HepG2 (cell line): ENCODE measurements at regions not wholly inside any gene's neighbourhood (a gene's known extent, or its start where the extent isn't known, plus 50 kb on each side); places are given as distances from the start of the nearest gene placed in this dataset.

Experiments used
- ATAC-seq: fragments of 200-7000 bp; cut with Tn5 transposase; 3 replicates; pipeline ENCODE4 v1.9.1; 2020; ENCODE audit warnings: mild to moderate bottlenecking, moderate library complexity
- BruUV-seq: library from RNA; stranded (reverse); fragments of 400-500 nt; replicated peaks from 2 replicates; lab custom pipeline; 2021; lab: Mats Ljungman, UMichigan
- CTCF ChIA-PET: fragments of 300-600 bp; formaldehyde crosslinking; extraction: SDS; loops from one replicate; lab custom pipeline; 2021; ENCODE audit warnings: low total read pairs, inconsistent platforms, low intra/inter-chr PET ratio; lab: Yijun Ruan, JAX
- POLR2A ChIA-PET: fragments of 350-600 bp; sonication (Branson Sonifier 250); formaldehyde crosslinking; loops from one replicate; lab custom pipeline; 2020; ENCODE audit warnings: antibody characterized with exemption, inconsistent platforms; lab: Yijun Ruan, JAX
- DNase-seq: peaks from one replicate; pipeline ENCODE4 v3.0.0-alpha.2; 2015; ENCODE audit warnings: low spot score
- FAIRE-seq: peaks from 3 replicates; lab custom pipeline; 2011; peaks lifted over from hg19 to GRCh38; lab: Jason Lieb, UNC
- H2AFZ ChIP-seq: one replicate; pipeline ENCODE4 v1.6.1; 2011; ENCODE audit warnings: low read length, inconsistent platforms
- H3K27ac ChIP-seq: fragments of 300-600 bp; 3 replicates; pipeline ENCODE4 v1.8.0; 2011; ENCODE audit warnings: mixed run types, mild to moderate bottlenecking, mixed read lengths, low read length, inconsistent platforms; ENCODE audit not compliant: insufficient read depth; ENCODE audit errors: extremely low read length
- H3K27me3 ChIP-seq, 2 experiments: fragments of 200-600 bp in 1 of 2; 2 replicates in 1 of 2; 3 replicates in 1 of 2; pipeline versions ENCODE4 v1.6.0 to v1.8.0; 2011; ENCODE audit warnings: low read length in 2 of 2, mild to moderate bottlenecking in 2 of 2, moderate library complexity in 2 of 2, inconsistent platforms in 1 of 2; ENCODE audit not compliant: insufficient read depth in 2 of 2, control insufficient read depth in 1 of 2
- H3K36me3 ChIP-seq, 2 experiments: fragments of 200-600 bp in 1 of 2; replicated peaks in 1 of 2; 2 replicates in 1 of 2; 3 replicates in 1 of 2; pipeline versions ENCODE4 v1.5.1 to v1.8.0; 2011; ENCODE audit warnings: low read length in 2 of 2, inconsistent platforms in 1 of 2; ENCODE audit not compliant: insufficient read depth in 2 of 2, control insufficient read depth in 1 of 2
- H3K4me1 ChIP-seq: 2 replicates; pipeline ENCODE4 v1.5.1; 2012; ENCODE audit warnings: low read length, inconsistent platforms; ENCODE audit not compliant: insufficient read depth
- H3K4me2 ChIP-seq: 2 replicates; pipeline ENCODE4 v1.6.0; 2011; ENCODE audit warnings: low read depth, low read length, inconsistent platforms
- H3K4me3 ChIP-seq, 3 experiments: fragments of 200-600 bp in 1 of 3; sonication (generic), shearing (Covaris generic) in 1 of 3; replicated peaks in 1 of 3; 2 replicates each; pipeline ENCODE4 v1.5.1; 2011 to 2016; ENCODE audit warnings: low read length in 3 of 3, inconsistent platforms in 2 of 3, low read depth in 2 of 3, mild to moderate bottlenecking in 2 of 3, control low read depth in 1 of 3, mixed read lengths in 1 of 3; ENCODE audit not compliant: insufficient read depth in 1 of 3
- H3K79me2 ChIP-seq: one replicate; pipeline ENCODE4 v1.6.1; 2011; ENCODE audit warnings: low read length, inconsistent platforms; ENCODE audit not compliant: insufficient read depth
- H3K9ac ChIP-seq: 2 replicates; pipeline ENCODE4 v1.6.0; 2011; ENCODE audit warnings: mild to moderate bottlenecking, low read depth, low read length, inconsistent platforms; ENCODE audit not compliant: insufficient read depth
- H3K9me3 ChIP-seq: 2 replicates; pipeline ENCODE4 v1.5.1; 2012; ENCODE audit warnings: mild to moderate bottlenecking, low read length
- H4K20me1 ChIP-seq: 2 replicates; pipeline ENCODE4 v1.6.0; 2011; ENCODE audit warnings: inconsistent platforms, mild to moderate bottlenecking, low read length, moderate library complexity; ENCODE audit not compliant: insufficient read depth
- BRCA1 ChIP-seq: sonication (generic); formaldehyde crosslinking; IDR thresholded peaks from 2 replicates; pipeline ENCODE4 v1.4.0; 2020; ENCODE audit warnings: missing genetic modification reagents
- GTF3A ChIP-seq: sonication (generic); formaldehyde crosslinking; conservative IDR thresholded peaks from 2 replicates; pipeline ENCODE4 v1.4.0; 2020; ENCODE audit warnings: mild to moderate bottlenecking, missing genetic modification reagents
- SSRP1 ChIP-seq: IDR thresholded peaks from 2 replicates; pipeline ENCODE4 v1.6.1; 2016; ENCODE audit warnings: control low read depth
- TRIM24 ChIP-seq: sonication (generic); formaldehyde crosslinking; IDR thresholded peaks from 2 replicates; pipeline ENCODE4 v1.8.0; 2022; ENCODE audit warnings: mild to moderate bottlenecking, missing genetic modification reagents
- ZBTB21 ChIP-seq: sonication (generic); formaldehyde crosslinking; IDR thresholded peaks from 2 replicates; pipeline ENCODE4 v1.4.0; 2020; ENCODE audit warnings: missing genetic modification reagents
- ZNF577 ChIP-seq: sonication (generic); formaldehyde crosslinking; IDR thresholded peaks from 2 replicates; pipeline ENCODE4 v1.4.0; 2020; ENCODE audit warnings: mild to moderate bottlenecking, low read depth, missing genetic modification reagents, borderline replicate concordance
- ZNF775 ChIP-seq: sonication (generic); formaldehyde crosslinking; IDR thresholded peaks from 2 replicates; pipeline ENCODE4 v1.4.0; 2020; ENCODE audit warnings: missing genetic modification reagents, mild to moderate bottlenecking, moderate library complexity, borderline replicate concordance
- WGBS: methylation state at CpG from one replicate; pipeline ENCODE4 v1.1.6; 2017; ENCODE audit warnings: low lambda C conversion rate; 5-methylcytosine and 5-hydroxymethylcytosine counted together
- in situ Hi-C: cut with HindIII; loops from 2 replicates; pipeline ENCODE4 v1.10.0; 2017; ENCODE audit warnings: low pct_unique_long_range_greater_than_20kb; ENCODE audit not compliant: extremely low pct_ligation_motif_present
- intact Hi-C: fragments of 100-400 bp; cut with micrococcal nuclease; formaldehyde crosslinking; loops from one replicate; pipeline ENCODE4 v1.10.0; 2022; ENCODE audit not compliant: unreplicated experiment
- TF ChIP-seq, protein P1 (sequence below): sonication (generic); formaldehyde crosslinking; IDR thresholded peaks from 2 replicates; pipeline ENCODE4 v1.8.1; 2023; ENCODE audit warnings: mild to moderate bottlenecking, missing genetic modification reagents
- TF ChIP-seq, protein P2 (sequence below): sonication (generic); formaldehyde crosslinking; IDR thresholded peaks from 2 replicates; pipeline ENCODE4 v1.5.0; 2020; ENCODE audit warnings: mild to moderate bottlenecking, missing genetic modification reagents, borderline replicate concordance

DNA sequence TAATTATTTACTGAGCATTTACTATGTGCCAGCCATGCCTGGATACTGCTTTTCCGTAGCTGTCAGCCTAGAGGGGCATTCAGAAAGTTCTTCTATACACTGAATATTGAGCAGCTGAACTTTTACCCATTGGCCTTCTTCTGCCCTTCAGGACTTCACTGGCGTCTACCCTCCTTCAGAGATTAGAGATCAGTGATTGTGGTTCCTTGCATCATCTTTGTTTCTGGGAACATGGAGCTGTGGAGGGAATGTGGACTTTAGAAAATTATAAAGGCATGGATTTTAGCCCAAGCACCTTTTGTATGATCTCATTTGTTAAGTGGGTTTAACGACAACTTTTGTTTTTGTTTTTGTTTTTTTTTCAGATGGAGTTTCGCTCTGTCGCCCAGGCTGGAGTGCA is 58.7 kb upstream of the POU3F1 start:
- H3K9me3 ChIP-seq, result no peaks in the 10 kb centered on the region
- H3K4me2 ChIP-seq, result no peak overlapping the region
- POLR2A ChIA-PET, result no interaction called here
- no peak overlapping the region for H2AFZ ChIP-seq
- CTCF ChIA-PET, result no interaction called here
- H3K27me3 ChIP-seq, result no peaks in the 10 kb centered on the region
- no peak for FAIRE-seq
- no peak for DNase-seq
- H3K4me3 ChIP-seq, result no peak overlapping the region
- no peak overlapping the region for H3K9ac ChIP-seq
- H3K79me2 ChIP-seq, result no peaks in the 10 kb centered on the region
- BruUV-seq, result no TSS peak
- no peak for ATAC-seq
- peaks cover 16% of the 10 kb centered on the region for H3K4me1 ChIP-seq
- in situ Hi-C loops, result no loop called here
- H3K27ac ChIP-seq, result no peak overlapping the region
- TF ChIP-seq, protein P1, sequence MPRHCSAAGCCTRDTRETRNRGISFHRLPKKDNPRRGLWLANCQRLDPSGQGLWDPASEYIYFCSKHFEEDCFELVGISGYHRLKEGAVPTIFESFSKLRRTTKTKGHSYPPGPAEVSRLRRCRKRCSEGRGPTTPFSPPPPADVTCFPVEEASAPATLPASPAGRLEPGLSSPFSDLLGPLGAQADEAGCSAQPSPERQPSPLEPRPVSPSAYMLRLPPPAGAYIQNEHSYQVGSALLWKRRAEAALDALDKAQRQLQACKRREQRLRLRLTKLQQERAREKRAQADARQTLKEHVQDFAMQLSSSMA (CRISPR knock-in tag), result no peak
- TF ChIP-seq ZNF775, result no peak
- intact Hi-C loops, result no loop called here
- no peaks in the 10 kb centered on the region for H3K36me3 ChIP-seq
- no peaks in the 10 kb centered on the region for H4K20me1 ChIP-seq
- WGBS, result 58% methylated on average over 5 of the region's 5 CpGs

DNA sequence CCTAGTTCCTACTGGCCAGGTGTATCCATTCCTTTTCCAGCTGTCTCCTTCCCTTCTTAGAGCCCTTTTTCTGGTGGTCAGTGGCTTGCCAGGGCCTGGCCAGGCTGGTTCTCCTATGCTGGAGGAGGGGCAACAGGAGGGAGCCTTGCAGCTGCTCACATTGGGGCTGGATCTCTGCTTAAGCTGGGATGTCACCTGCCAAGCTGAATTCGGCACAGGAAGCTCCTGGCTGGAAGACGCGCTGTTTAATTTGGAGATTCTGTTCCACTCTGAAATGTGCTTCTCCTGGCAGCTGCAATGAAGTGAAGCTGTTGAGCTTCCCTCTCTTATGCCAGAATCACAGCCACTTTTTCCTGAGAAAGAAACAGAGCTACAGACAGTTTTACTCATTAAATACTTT is 56.0 kb upstream of the POU3F1 start:
- DNase-seq, result no peak
- H4K20me1 ChIP-seq, result no peaks in the 10 kb centered on the region
- H2AFZ ChIP-seq, result no peak overlapping the region
- H3K4me1 ChIP-seq, result peaks cover 16% of the 10 kb centered on the region
- no peak for FAIRE-seq
- H3K27me3 ChIP-seq, result no peaks in the 10 kb centered on the region
- no peaks in the 10 kb centered on the region for H3K79me2 ChIP-seq
- H3K9me3 ChIP-seq, result no peaks in the 10 kb centered on the region
- no peaks in the 10 kb centered on the region for H3K36me3 ChIP-seq
- H3K4me3 ChIP-seq, result no peak overlapping the region
- H3K9ac ChIP-seq, result no peak overlapping the region
- WGBS, result 97% methylated on average over 3 of the region's 3 CpGs
- intact Hi-C loops, result no loop called here
- TF ChIP-seq SSRP1 (CRISPR knock-in tag), result no peak
- TF ChIP-seq ZBTB21 (CRISPR knock-in tag), result no peak
- TF ChIP-seq, protein P2, sequence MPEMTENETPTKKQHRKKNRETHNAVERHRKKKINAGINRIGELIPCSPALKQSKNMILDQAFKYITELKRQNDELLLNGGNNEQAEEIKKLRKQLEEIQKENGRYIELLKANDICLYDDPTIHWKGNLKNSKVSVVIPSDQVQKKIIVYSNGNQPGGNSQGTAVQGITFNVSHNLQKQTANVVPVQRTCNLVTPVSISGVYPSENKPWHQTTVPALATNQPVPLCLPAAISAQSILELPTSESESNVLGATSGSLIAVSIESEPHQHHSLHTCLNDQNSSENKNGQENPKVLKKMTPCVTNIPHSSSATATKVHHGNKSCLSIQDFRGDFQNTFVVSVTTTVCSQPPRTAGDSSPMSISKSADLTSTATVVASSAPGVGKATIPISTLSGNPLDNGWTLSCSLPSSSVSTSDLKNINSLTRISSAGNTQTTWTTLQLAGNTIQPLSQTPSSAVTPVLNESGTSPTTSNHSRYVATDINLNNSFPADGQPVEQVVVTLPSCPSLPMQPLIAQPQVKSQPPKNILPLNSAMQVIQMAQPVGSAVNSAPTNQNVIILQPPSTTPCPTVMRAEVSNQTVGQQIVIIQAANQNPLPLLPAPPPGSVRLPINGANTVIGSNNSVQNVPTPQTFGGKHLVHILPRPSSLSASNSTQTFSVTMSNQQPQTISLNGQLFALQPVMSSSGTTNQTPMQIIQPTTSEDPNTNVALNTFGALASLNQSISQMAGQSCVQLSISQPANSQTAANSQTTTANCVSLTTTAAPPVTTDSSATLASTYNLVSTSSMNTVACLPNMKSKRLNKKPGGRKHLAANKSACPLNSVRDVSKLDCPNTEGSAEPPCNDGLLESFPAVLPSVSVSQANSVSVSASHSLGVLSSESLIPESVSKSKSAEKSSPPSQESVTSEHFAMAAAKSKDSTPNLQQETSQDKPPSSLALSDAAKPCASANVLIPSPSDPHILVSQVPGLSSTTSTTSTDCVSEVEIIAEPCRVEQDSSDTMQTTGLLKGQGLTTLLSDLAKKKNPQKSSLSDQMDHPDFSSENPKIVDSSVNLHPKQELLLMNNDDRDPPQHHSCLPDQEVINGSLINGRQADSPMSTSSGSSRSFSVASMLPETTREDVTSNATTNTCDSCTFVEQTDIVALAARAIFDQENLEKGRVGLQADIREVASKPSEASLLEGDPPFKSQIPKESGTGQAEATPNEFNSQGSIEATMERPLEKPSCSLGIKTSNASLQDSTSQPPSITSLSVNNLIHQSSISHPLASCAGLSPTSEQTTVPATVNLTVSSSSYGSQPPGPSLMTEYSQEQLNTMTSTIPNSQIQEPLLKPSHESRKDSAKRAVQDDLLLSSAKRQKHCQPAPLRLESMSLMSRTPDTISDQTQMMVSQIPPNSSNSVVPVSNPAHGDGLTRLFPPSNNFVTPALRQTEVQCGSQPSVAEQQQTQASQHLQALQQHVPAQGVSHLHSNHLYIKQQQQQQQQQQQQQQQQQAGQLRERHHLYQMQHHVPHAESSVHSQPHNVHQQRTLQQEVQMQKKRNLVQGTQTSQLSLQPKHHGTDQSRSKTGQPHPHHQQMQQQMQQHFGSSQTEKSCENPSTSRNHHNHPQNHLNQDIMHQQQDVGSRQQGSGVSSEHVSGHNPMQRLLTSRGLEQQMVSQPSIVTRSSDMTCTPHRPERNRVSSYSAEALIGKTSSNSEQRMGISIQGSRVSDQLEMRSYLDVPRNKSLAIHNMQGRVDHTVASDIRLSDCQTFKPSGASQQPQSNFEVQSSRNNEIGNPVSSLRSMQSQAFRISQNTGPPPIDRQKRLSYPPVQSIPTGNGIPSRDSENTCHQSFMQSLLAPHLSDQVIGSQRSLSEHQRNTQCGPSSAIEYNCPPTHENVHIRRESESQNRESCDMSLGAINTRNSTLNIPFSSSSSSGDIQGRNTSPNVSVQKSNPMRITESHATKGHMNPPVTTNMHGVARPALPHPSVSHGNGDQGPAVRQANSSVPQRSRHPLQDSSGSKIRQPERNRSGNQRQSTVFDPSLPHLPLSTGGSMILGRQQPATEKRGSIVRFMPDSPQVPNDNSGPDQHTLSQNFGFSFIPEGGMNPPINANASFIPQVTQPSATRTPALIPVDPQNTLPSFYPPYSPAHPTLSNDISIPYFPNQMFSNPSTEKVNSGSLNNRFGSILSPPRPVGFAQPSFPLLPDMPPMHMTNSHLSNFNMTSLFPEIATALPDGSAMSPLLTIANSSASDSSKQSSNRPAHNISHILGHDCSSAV (CRISPR knock-in tag), result no peak
- no peak for TF ChIP-seq ZNF577 (CRISPR knock-in tag)
- no peak for TF ChIP-seq GTF3A (CRISPR knock-in tag)
- TF ChIP-seq TRIM24 (CRISPR knock-in tag), result no peak
- no peak for TF ChIP-seq BRCA1 (CRISPR knock-in tag)
- ATAC-seq, result no peak
- no peak overlapping the region for H3K27ac ChIP-seq
- ChIA-PET POLR2A (no interaction called here), CTCF (no interaction called here)
- no TSS peak for BruUV-seq
- H3K4me2 ChIP-seq, result no peak overlapping the region
- in situ Hi-C loops, result no loop called here
